AG09319 (cell line): ENCODE measurements at regions not wholly inside any gene's neighbourhood (a gene's known extent, or its start where the extent isn't known, plus 50 kb on each side); places are given as distances from the start of the nearest gene placed in this dataset.

Source experiments
- DNase-seq: peaks from one replicate; pipeline ENCODE4 v3.0.0-alpha.2; 2010; ENCODE audit warnings: low read depth; ENCODE audit errors: extremely low read depth
- CTCF ChIP-seq: IDR thresholded peaks from 2 replicates; pipeline ENCODE4 v1.5.1; 2011; ENCODE audit warnings: low read depth, mild to moderate bottlenecking, inconsistent platforms, low read length, moderate library complexity

- no peak for DNase-seq
- no peak for TF ChIP-seq CTCF
These were observed 845.1 kb upstream of the NR2F2 start for GRCh38 chr15:95485367-95485766.

GRCh38 chr15:95486224-95486623 is 844.3 kb upstream of the NR2F2 start:
- no peak for TF ChIP-seq CTCF
- DNase-seq = no peak

GRCh38 chr15:95489103-95489502 is 841.4 kb upstream of the NR2F2 start:
- TF ChIP-seq CTCF = no peak
- DNase-seq = no peak

- no peak for TF ChIP-seq CTCF
- DNase-seq = no peak
These were observed 838.0 kb upstream of the NR2F2 start for GRCh38 chr15:95492388-95493070.

GRCh38 chr15:95494971-95495541 is 835.4 kb upstream of the NR2F2 start:
- DNase-seq = no peak
- TF ChIP-seq CTCF = no peak

GRCh38 chr15:95497634-95498033 is 832.9 kb upstream of the NR2F2 start:
- no peak for DNase-seq
- no peak for TF ChIP-seq CTCF

GRCh38 chr15:95498961-95499360 is 831.5 kb upstream of the NR2F2 start:
- TF ChIP-seq CTCF = no peak
- DNase-seq = no peak
